ENCODE measurements at regions not wholly inside any gene's neighbourhood (a gene's known extent, or its start where the extent isn't known, plus 50 kb on each side); places are given as distances from the start of the nearest gene placed in this dataset.
"Not testable (repeated sequence)": the region's sequence is repeated elsewhere in the genome, so short reads cannot be mapped to it uniquely, and the experiment has no call there.

GRCh38 chr1:228611707-228612106, 123.6 kb upstream of the RHOU start:
- DNase-seq; ATAC-seq; intact Hi-C loops (cut with DNase I): not testable (repeated sequence)

- intact Hi-C loops (cut with DNase I); ATAC-seq: not testable (repeated sequence)
- DNase-seq, result peak; percentile 35
These were observed 113.1 kb upstream of the RHOU start for GRCh38 chr1:228622002-228622716.

DNA sequence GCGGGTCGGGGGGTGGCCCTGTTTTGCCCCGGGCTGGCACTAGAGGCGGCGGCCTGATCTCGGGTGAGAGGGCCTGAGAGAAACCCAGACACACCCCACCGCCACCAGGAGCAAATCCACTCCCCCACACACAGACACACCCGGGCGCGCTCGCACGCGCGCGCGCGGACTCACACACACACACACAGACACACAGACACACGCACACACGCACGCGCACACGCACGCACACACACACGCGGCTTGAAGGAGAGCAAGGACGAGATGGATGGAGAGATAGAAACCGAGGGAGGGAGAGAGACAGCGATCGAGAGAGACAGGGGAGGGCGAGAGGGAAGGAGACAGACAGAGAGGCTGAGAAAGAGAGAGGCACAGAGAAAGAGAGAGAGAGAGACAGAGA, 108.8 kb upstream of the RHOU start:
- DNase-seq; intact Hi-C loops (cut with DNase I); ATAC-seq: not testable (repeated sequence)

DNA sequence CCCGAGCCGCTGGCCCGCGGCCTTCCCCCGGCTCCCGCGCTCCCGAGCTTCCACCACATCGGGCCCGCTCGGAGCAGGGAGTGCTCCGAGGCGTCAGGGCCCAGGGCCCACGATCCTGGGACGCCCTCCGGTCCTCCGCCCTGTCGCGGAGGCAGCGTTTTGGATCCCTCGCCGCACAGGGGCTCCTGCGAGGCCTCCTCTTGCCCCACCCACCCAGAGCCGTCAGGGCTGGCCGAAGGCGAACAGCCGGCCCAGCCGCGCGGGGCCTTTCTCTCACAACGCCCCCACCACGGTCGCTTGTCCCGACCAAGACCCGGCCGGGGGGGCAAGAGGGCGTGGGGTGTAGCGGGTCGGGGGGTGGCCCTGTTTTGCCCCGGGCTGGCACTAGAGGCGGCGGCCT, 102.4 kb upstream of the RHOU start:
- ATAC-seq; intact Hi-C loops (cut with DNase I): not testable (repeated sequence)
- peak; percentile 38 for DNase-seq

DNA sequence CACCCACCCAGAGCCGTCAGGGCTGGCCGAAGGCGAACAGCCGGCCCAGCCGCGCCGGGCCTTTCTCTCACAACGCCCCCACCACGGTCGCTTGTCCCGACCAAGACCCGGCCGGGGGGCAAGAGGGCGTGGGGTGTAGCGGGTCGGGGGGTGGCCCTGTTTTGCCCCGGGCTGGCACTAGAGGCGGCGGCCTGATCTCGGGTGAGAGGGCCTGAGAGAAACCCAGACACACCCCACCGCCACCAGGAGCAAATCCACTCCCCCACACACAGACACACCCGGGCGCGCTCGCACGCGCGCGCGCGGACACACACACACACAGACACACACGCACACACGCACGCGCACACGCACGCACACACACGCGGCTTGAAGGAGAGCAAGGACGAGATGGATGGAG, 100.0 kb upstream of the RHOU start:
- intact Hi-C loops (cut with DNase I); ATAC-seq: not testable (repeated sequence)
- DNase-seq, result peak; percentile 64

GRCh38 chr1:228637529-228637928, 97.8 kb upstream of the RHOU start:
- ATAC-seq; intact Hi-C loops (cut with DNase I): not testable (repeated sequence)
- DNase-seq, result peak; percentile 35

DNA sequence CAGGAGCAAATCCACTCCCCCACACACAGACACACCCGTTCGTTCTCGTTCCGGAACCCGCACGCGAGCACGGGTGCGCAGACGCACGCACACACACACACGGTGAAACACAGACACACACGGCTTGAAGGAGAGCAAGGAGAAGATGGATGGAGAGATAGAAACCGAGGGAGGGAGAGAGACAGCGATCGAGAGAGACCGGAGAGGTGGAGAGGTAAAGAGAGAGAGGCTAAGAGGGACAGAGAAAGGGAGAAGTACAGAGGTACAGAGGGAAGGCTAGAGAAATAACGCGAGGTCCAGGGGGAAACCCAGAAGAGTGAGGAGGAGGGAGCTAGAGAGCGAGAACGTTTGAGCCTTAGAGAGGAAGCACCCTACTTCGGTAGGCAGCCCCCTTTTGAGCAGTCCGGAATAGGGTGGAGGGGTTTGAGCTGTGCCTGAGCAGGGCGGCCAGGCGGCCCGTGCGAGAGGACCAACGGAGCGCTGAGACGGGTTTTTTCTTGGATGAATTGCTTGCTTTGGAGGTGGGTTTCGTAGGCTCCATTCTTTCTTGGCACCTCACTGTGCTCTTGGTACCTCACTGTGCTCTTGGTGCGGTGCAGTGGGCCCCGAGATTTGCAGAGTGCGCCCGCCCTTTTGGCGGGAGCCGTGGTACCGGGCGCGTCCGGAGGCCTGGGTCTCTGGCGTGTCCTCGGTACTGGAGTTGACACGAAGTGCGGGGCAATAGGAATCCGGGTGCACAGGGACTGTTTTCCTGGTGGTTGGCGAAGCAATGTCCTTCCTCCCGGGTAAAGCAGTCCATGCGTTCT, 88.4 kb upstream of the RHOU start:
- peak; percentile 48 for DNase-seq
- intact Hi-C loops (cut with DNase I), result no loop called here
- peak; percentile 73 for ATAC-seq

- DNase-seq, result peak; percentile 50
- intact Hi-C loops (cut with DNase I), result no loop called here
- peak; percentile 79 to 85 for ATAC-seq
These were observed 87.5 kb upstream of the RHOU start for GRCh38 chr1:228647523-228648444.

- no peak for DNase-seq
- intact Hi-C loops (cut with DNase I), result no loop called here
These were observed 86.5 kb upstream of the RHOU start for GRCh38 chr1:228648647-228649383.

DNA sequence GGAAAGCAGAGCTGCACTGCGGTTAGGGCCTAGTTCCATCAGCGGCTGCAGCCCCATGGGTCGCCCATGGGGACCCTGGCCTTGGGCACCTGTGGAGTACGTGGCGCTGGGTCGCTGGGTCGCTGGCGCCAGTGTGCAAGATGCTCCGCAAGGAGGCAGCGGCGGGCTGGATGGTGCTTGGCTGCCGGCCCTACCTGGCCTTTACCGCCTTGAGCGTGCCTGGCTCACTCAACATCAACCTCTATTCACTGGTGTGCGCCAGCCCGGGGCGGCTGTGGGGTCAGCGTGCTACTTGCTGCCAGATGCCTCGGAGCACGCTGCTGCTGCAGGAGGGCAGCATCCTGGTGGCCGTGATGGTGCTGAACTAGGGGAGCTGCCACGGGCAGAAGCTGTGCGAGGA, 85.1 kb upstream of the RHOU start:
- no peak for ATAC-seq
- no peak for DNase-seq
- intact Hi-C loops (cut with DNase I), result no loop called here

More at GRCh38 chr1:228648647-228649383, 86.5 kb upstream of the RHOU start:
- no peak for ATAC-seq

DNA sequence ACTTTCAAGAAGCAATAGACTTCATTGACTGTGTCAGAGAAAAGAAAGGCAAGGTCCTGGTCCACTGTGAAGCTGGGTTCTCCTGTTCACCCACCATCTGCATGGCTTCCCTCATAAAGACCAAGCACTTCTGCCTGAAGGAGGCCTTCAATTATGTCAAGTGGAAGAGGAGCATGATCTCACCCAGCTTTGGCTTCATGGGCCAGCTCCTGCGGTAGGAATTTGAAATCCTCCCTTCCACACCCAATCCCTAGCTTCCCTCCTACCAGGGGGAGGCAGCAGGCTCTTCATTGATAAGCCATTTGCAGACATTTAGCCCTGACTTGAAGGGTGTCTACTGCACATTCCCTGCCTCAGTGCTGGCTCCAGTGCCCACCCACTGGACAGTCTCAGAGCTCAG, 84.3 kb upstream of the RHOU start:
- intact Hi-C loops (cut with DNase I), result no loop called here
- DNase-seq, result no peak
- no peak for ATAC-seq

DNA sequence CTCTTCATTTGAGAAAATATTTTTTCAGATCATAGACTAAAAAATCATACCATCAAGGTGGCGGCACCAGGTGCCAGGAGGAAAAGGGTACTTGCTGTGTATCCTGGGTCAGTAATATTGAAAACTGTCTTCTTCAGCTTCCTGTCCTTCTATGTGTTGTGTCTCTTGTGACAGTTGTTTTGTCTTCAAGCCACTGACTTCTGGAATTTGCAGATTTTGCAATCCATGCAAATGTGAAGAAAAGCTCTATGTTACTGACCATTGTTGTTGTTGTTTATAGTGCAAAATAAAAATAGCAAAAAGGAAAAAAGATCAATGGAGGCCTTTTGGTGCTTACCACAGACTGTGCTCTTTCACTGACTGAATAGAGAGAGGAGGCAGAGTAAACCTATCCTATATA, 83.2 kb upstream of the RHOU start:
- DNase-seq, result no peak
- ATAC-seq, result no peak
- intact Hi-C loops (cut with DNase I), result no loop called here

- DNase-seq; intact Hi-C loops (cut with DNase I); ATAC-seq: not testable (repeated sequence)
These were observed 82.2 kb upstream of the RHOU start for GRCh38 chr1:228653057-228653456.

DNA sequence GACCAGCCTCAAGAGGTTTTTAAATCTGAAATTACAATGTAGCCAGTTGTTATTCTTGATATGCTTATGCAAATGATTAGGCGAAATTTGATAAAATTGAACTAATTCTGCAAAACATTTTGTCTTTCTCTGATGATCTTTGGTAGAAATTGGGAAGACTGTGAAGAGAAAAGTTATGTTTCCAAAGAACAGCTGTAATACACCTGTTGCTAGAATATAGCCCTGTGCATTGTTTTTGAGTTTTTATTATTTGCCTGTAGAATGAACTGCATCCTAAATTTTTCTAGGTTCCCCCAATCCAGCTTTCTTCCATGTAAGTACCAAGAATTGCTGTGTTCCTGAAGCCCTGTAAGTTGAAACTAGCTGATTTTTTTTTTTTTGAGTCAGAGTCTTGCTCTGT, 81.5 kb upstream of the RHOU start:
- DNase-seq (no peak), ATAC-seq (no peak)
- intact Hi-C loops (cut with DNase I), result no loop called here

GRCh38 chr1:228655796-228656394, 79.4 kb upstream of the RHOU start:
- intact Hi-C loops (cut with DNase I), result no loop called here
- no peak for DNase-seq
- ATAC-seq, result no peak

- not testable (repeated sequence) for DNase-seq, ATAC-seq
- intact Hi-C loops (cut with DNase I), result loop anchor here in 1 of 2 donors (10.0 kb wide), 1 partner anchor 493 kb away; no protein-coding TSS in a partner anchor
These were observed 73.1 kb upstream of the RHOU start for GRCh38 chr1:228662007-228662689.

DNA sequence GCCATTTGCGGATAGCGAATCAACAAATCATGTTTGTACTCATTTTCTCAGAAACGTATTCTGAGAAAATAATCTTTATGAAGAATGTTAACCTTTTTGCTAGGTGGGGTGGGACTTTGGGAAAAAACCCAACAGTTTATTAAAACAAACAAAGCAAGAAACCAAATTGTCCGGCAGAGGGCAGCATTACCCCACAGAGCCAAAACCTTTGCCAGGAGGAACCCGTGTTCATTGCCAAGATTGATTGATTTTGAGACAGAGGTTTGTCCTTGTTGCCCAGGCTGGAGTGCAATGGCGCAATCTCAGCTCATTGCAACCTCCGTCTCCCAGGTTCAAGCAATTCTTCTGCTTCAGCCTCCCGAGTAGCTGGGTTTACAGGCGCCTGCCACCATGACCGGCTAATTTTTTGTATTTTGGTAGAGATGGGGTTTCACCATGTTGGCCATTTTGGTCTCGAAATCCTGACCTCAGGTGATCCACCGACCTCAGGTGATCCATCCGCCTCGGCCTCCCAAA, 70.8 kb upstream of the RHOU start:
- intact Hi-C loops (cut with DNase I), result loop anchor here in 1 of 2 donors (10.0 kb wide), 1 partner anchor 490 kb away; no protein-coding TSS in a partner anchor
- peak in 1 of 2 donors; percentile 36 for ATAC-seq
- DNase-seq, result peak; percentile 74
